ENCODE measurements at regions not wholly inside any gene's neighbourhood (a gene's known extent, or its start where the extent isn't known, plus 50 kb on each side); places are given as distances from the start of the nearest gene placed in this dataset.

DNA sequence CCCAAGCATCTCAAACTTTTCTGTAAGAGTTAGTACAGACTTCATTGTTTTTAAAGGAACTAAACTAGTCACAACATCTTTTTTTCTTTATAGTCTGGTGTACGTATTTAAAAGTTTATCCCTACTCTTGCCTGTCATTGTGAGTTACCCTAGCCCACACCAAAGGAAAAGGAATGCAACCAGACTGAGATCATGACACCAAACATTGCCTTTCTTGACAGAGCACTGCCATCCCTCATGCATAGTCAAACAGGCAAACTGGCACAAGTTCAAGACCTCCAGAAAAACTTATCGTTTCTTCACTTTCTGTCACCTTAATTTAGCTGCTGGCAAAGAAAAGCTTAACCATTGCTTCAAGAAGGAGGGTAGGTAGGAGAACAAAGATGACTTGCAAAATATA, 448.4 kb upstream of the MANEA start:
- TF ChIP-seq ZBTB33 (CRISPR knock-in tag; IDR thresholded peaks at IDR 0.05) (no peak), ZNF354B (CRISPR knock-in tag; IDR thresholded peaks at IDR 0.05) (no peak), CHD1 (IDR thresholded peaks at IDR 0.05; ENCODE audit: low read length) (no peak), ZNF232 (CRISPR knock-in tag; IDR thresholded peaks at IDR 0.05) (no peak)
- TF ChIP-seq, protein P1, sequence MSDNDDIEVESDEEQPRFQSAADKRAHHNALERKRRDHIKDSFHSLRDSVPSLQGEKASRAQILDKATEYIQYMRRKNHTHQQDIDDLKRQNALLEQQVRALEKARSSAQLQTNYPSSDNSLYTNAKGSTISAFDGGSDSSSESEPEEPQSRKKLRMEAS (CRISPR knock-in tag; IDR thresholded peaks at IDR 0.05), result no peak
